ENCODE measurements at regions not wholly inside any gene's neighbourhood (a gene's known extent, or its start where the extent isn't known, plus 50 kb on each side); places are given as distances from the start of the nearest gene placed in this dataset.

DNA sequence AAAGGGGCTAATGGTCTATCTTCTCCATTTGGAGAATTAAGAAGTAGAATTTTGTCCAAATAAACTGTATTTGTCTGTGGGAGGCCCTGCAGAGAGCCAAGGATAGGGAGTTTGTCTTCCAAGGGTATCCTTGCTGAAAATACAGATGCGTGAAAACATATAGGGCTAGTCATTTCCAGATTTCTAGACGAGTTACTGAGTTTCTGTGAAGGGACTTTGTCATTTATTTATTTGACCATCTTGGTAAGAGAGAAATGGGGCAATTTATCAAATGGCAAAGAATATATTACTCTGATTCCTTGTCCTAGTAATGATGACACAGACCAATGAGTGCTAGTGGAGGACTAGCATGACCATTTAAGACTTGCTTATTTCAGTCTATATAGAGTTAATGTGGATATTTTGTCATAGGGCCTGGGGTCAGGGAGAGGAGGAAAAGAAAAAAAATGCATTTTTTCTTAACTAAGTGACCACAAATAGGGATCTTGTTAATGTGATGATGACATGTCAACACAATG is 376.6 kb upstream of the ONECUT1 start:
- TF ChIP-seq, protein P1, sequence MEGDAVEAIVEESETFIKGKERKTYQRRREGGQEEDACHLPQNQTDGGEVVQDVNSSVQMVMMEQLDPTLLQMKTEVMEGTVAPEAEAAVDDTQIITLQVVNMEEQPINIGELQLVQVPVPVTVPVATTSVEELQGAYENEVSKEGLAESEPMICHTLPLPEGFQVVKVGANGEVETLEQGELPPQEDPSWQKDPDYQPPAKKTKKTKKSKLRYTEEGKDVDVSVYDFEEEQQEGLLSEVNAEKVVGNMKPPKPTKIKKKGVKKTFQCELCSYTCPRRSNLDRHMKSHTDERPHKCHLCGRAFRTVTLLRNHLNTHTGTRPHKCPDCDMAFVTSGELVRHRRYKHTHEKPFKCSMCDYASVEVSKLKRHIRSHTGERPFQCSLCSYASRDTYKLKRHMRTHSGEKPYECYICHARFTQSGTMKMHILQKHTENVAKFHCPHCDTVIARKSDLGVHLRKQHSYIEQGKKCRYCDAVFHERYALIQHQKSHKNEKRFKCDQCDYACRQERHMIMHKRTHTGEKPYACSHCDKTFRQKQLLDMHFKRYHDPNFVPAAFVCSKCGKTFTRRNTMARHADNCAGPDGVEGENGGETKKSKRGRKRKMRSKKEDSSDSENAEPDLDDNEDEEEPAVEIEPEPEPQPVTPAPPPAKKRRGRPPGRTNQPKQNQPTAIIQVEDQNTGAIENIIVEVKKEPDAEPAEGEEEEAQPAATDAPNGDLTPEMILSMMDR (IDR thresholded peaks at IDR 0.05; ENCODE audit: borderline replicate concordance, extremely low read depth, low read length, poor library complexity, severe bottlenecking): no peak
- no peak for TF ChIP-seq EZH2 (IDR thresholded peaks at IDR 0.05; ENCODE audit: borderline replicate concordance, low read depth, low read length, severe bottlenecking)
- no peak overlapping the region for H3K9ac ChIP-seq (ENCODE audit: low read depth, low read length)
- ATAC-seq (ENCODE audit: insufficient read depth, low read depth) (no peak), DNase-seq (no peak)
- no peaks in the 10 kb centered on the region for H4K20me1 ChIP-seq (ENCODE audit: insufficient read depth, low read length)
- no peaks in the 10 kb centered on the region for H3K27me3 ChIP-seq (ENCODE audit: insufficient read depth, low read length, poor library complexity)
- H3K27ac ChIP-seq (ENCODE audit: low read length): no peak overlapping the region
- no peak overlapping the region for H3K4me2 ChIP-seq (ENCODE audit: insufficient read depth, low read length)
- H3K79me2 ChIP-seq (ENCODE audit: insufficient read depth, low read length): no peaks in the 10 kb centered on the region
- no peaks in the 10 kb centered on the region for H3K4me1 ChIP-seq (ENCODE audit: insufficient read depth, low read length)
- no peaks in the 10 kb centered on the region for H3K36me3 ChIP-seq (ENCODE audit: insufficient read depth, low read length)
- H3K9me3 ChIP-seq (ENCODE audit: insufficient read depth, low read length, severe bottlenecking): no peaks in the 10 kb centered on the region
- no peak overlapping the region for H3K4me3 ChIP-seq (ENCODE audit: low read depth in 1 of 2, low read length in 2 of 2)
- no peak overlapping the region for H2AFZ ChIP-seq (ENCODE audit: low read depth, low read length)

DNA sequence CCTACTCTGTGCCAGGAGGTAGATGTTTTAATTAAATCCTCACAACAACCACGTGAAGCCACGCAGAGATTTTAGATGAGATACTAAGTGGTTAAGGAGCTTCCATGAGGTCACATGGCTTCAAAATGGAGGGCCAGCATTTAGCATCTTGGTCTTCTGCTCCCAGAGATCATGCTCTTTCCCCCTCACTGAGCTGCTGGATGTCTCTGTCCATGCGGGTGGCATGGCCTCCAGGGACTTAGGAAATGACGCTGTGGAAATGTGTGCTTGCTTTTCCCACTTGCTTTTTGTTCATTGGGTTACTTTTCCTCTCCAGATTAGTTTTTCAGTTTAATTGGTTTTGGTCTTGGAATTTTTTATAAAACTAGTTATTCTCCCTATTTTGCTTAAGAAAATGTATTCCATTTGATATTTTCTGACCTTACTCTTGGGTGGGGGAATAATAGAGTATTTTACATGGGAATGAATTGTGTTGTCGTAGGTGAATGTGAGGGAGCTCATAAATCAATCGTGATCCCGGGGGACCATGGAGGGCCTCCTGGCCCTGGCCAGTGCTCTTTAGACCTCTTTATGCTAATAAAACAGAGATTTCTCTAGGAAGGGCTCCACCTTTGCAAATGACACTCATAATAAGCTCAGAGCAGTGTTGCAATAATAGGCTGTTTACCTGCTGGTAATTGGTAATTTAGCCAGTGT is 376.0 kb upstream of the ONECUT1 start:
- TF ChIP-seq EZH2 (IDR thresholded peaks at IDR 0.05; ENCODE audit: borderline replicate concordance, low read depth, low read length, severe bottlenecking): no peak
- TF ChIP-seq, protein P1 (IDR thresholded peaks at IDR 0.05; ENCODE audit: borderline replicate concordance, extremely low read depth, low read length, poor library complexity, severe bottlenecking): no peak
- Histone ChIP-seq H3K27ac (ENCODE audit: low read length) (no peak overlapping the region), H3K4me1 (ENCODE audit: insufficient read depth, low read length) (no peaks in the 10 kb centered on the region), H3K4me3 (ENCODE audit: low read depth in 1 of 2, low read length in 2 of 2) (no peak overlapping the region), H3K79me2 (ENCODE audit: insufficient read depth, low read length) (no peaks in the 10 kb centered on the region), H3K9ac (ENCODE audit: low read depth, low read length) (no peak overlapping the region), H3K36me3 (ENCODE audit: insufficient read depth, low read length) (no peaks in the 10 kb centered on the region), H3K4me2 (ENCODE audit: insufficient read depth, low read length) (no peak overlapping the region), H3K9me3 (ENCODE audit: insufficient read depth, low read length, severe bottlenecking) (no peaks in the 10 kb centered on the region), H3K27me3 (ENCODE audit: insufficient read depth, low read length, poor library complexity) (no peaks in the 10 kb centered on the region), H4K20me1 (ENCODE audit: insufficient read depth, low read length) (no peaks in the 10 kb centered on the region), H2AFZ (ENCODE audit: low read depth, low read length) (no peak overlapping the region)
- no peak for ATAC-seq (ENCODE audit: insufficient read depth, low read depth)
- no peak for DNase-seq

DNA sequence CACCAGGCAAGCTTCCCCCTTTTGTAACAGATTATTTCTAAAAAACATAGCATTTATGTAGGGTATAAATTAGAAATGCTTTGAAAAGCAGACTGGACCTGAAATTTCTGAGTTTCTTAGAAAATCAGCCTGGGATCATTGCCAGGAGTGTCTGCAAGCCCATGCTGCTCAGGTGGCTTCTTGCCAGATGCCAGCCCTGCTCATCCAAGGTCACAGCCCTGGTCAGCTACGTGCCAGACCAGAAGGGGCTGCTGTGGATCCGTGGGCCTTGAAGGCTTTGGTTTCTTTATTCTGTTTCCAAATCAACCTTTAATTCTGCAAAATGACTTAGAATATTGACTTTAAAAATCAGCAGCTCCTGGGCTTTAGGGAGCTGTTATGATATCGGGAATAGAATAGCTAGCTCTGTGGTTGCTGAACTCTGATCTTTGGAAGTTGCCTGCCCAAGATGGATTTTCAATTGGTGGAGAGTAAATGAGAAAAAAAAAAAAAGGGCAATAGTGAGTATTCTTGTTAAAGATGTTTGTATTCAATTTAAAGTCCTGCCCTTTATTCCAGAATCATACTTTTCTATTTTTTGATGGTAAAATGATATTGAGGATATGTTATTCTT is 370.1 kb upstream of the ONECUT1 start:
- H3K4me3 ChIP-seq (ENCODE audit: low read depth in 1 of 2, low read length in 2 of 2): no peak overlapping the region
- H3K36me3 ChIP-seq (ENCODE audit: insufficient read depth, low read length): no peaks in the 10 kb centered on the region
- H3K27me3 ChIP-seq (ENCODE audit: insufficient read depth, low read length, poor library complexity): no peaks in the 10 kb centered on the region
- H3K9ac ChIP-seq (ENCODE audit: low read depth, low read length): no peak overlapping the region
- TF ChIP-seq, protein P1 (IDR thresholded peaks at IDR 0.05; ENCODE audit: borderline replicate concordance, extremely low read depth, low read length, poor library complexity, severe bottlenecking): no peak
- TF ChIP-seq EZH2 (IDR thresholded peaks at IDR 0.05; ENCODE audit: borderline replicate concordance, low read depth, low read length, severe bottlenecking): no peak
- H3K79me2 ChIP-seq (ENCODE audit: insufficient read depth, low read length): no peaks in the 10 kb centered on the region
- no peak overlapping the region for H3K27ac ChIP-seq (ENCODE audit: low read length)
- H3K9me3 ChIP-seq (ENCODE audit: insufficient read depth, low read length, severe bottlenecking): no peaks in the 10 kb centered on the region
- no peak overlapping the region for H3K4me2 ChIP-seq (ENCODE audit: insufficient read depth, low read length)
- no peak overlapping the region for H2AFZ ChIP-seq (ENCODE audit: low read depth, low read length)
- no peak for DNase-seq
- no peaks in the 10 kb centered on the region for H4K20me1 ChIP-seq (ENCODE audit: insufficient read depth, low read length)
- ATAC-seq (ENCODE audit: insufficient read depth, low read depth): no peak
- H3K4me1 ChIP-seq (ENCODE audit: insufficient read depth, low read length): no peaks in the 10 kb centered on the region
